GM12878 (cell line): ENCODE measurements at regions not wholly inside any gene's neighbourhood (a gene's known extent, or its start where the extent isn't known, plus 50 kb on each side); places are given as distances from the start of the nearest gene placed in this dataset.

Experiments
- ATAC-seq: fragments of 200-7000 bp; cut with Tn5 transposase; 3 replicates; pipeline ENCODE4 v1.9.1; 2020; ENCODE audit warnings: mild to moderate bottlenecking, moderate library complexity
- BruUV-seq: library from RNA; stranded (reverse); fragments of 400-500 nt; replicated peaks from 2 replicates; lab custom pipeline; 2021; lab: Mats Ljungman, UMichigan
- CTCF ChIA-PET: fragments of 300-600 bp; sonication (Branson Sonifier 250); formaldehyde crosslinking; extraction: SDS; loops from one replicate; lab custom pipeline; 2021; ENCODE audit warnings: inconsistent platforms; lab: Yijun Ruan, JAX
- POLR2A ChIA-PET: fragments of 350-600 bp; formaldehyde crosslinking; extraction: SDS; loops from one replicate; lab custom pipeline; 2021; ENCODE audit warnings: inconsistent platforms; lab: Charles Lee
- RAD21 ChIA-PET: fragments of 300-600 bp; sonication (Branson Sonifier 250); formaldehyde crosslinking; loops from one replicate; lab custom pipeline; 2023; ENCODE audit warnings: antibody characterized with exemption; ENCODE audit not compliant: unreplicated experiment; lab: Charles Lee
- SMC1A ChIA-PET: fragments of 300-600 bp; sonication (Branson Sonifier 250); formaldehyde crosslinking; loops from one replicate; lab custom pipeline; 2023; ENCODE audit not compliant: unreplicated experiment, uncharacterized antibody; lab: Charles Lee
- DNase-seq: peaks from one replicate; pipeline ENCODE4 v3.0.0-alpha.2; 2011; ENCODE audit warnings: low read depth, low spot score
- FAIRE-seq: peaks from 3 replicates; lab custom pipeline; 2011; peaks lifted over from hg19 to GRCh38; lab: Jason Lieb, UNC
- H2AFZ ChIP-seq: 2 replicates; pipeline ENCODE4 v1.6.0; 2011; ENCODE audit warnings: low read depth, low read length, control low read depth; ENCODE audit not compliant: control insufficient read depth
- H3K27ac ChIP-seq: 2 replicates; pipeline ENCODE4 v1.5.1; 2011; ENCODE audit warnings: control low read depth; ENCODE audit not compliant: control insufficient read depth, insufficient read depth
- H3K27me3 ChIP-seq, 2 experiments: replicated peaks in 1 of 2; 2 replicates each; pipeline versions ENCODE4 v1.6.0 to v1.6.1; 2011; ENCODE audit warnings: low read length in 1 of 2; ENCODE audit not compliant: control insufficient read depth in 2 of 2, insufficient read depth in 2 of 2
- H3K36me3 ChIP-seq, 2 experiments: 2 replicates each; pipeline ENCODE4 v1.5.1; 2011; ENCODE audit warnings: low read length in 1 of 2; ENCODE audit not compliant: control insufficient read depth in 2 of 2, insufficient read depth in 2 of 2
- H3K4me1 ChIP-seq: 2 replicates; pipeline ENCODE4 v1.6.1; 2011; ENCODE audit warnings: mild to moderate bottlenecking, low read length, moderate library complexity, mixed read lengths; ENCODE audit not compliant: control insufficient read depth, insufficient read depth
- H3K4me2 ChIP-seq: 2 replicates; pipeline ENCODE4 v1.6.0; 2011; ENCODE audit warnings: control low read depth; ENCODE audit not compliant: control insufficient read depth, insufficient read depth
- H3K4me3 ChIP-seq: fragments of 200-600 bp; sonication (generic); 2 replicates; pipeline ENCODE4 v1.5.1; 2016
- H3K79me2 ChIP-seq: 2 replicates; pipeline ENCODE4 v1.6.0; 2011; ENCODE audit warnings: low read length; ENCODE audit not compliant: control insufficient read depth, insufficient read depth
- H3K9ac ChIP-seq: 2 replicates; pipeline ENCODE4 v1.8.0; 2011; ENCODE audit warnings: low read length, control low read depth, mixed read lengths; ENCODE audit not compliant: control insufficient read depth, insufficient read depth
- H3K9me3 ChIP-seq: replicated peaks from 3 replicates; pipeline ENCODE4 v1.5.1; 2011; ENCODE audit warnings: mild to moderate bottlenecking, low read length; ENCODE audit not compliant: control insufficient read depth, insufficient read depth
- H4K20me1 ChIP-seq: 2 replicates; pipeline ENCODE4 v1.6.0; 2011; ENCODE audit not compliant: control insufficient read depth, insufficient read depth
- BACH1 ChIP-seq: fragments of 450-650 bp; IDR thresholded peaks from 2 replicates; pipeline ENCODE4 v1.6.1; 2017; ENCODE audit warnings: mild to moderate bottlenecking, borderline replicate concordance
- CTCF ChIP-seq, 3 experiments: IDR thresholded peaks in 2 of 3; conservative IDR thresholded peaks in 1 of 3; 2 replicates each; pipeline ENCODE4 v1.5.1; 2011; ENCODE audit warnings: low read depth in 3 of 3, low read length in 3 of 3, mild to moderate bottlenecking in 3 of 3, control low read depth in 2 of 3, moderate library complexity in 2 of 3, inconsistent platforms in 1 of 3, mixed read lengths in 1 of 3; ENCODE audit not compliant: control insufficient read depth in 2 of 3, insufficient read depth in 1 of 3; ENCODE audit errors: extremely low read depth in 1 of 3
- ELK1 ChIP-seq: IDR thresholded peaks from 2 replicates; pipeline ENCODE4 v1.6.1; 2012; ENCODE audit warnings: low read depth, low read length, improper control_type of control experiment
- FOS ChIP-seq: IDR thresholded peaks from 3 replicates; pipeline ENCODE4 v1.6.1; 2011; ENCODE audit warnings: borderline replicate concordance; ENCODE audit not compliant: insufficient read length; ENCODE audit errors: extremely low read depth
- IKZF1 ChIP-seq: fragments of 450-650 bp; conservative IDR thresholded peaks from 2 replicates; pipeline ENCODE4 v1.6.1; 2017; ENCODE audit warnings: antibody characterized with exemption, mild to moderate bottlenecking
- KDM1A ChIP-seq: fragments of 200-600 bp; sonication (generic); IDR thresholded peaks from 2 replicates; pipeline ENCODE4 v1.6.1; 2016; ENCODE audit warnings: borderline replicate concordance
- LARP7 ChIP-seq: fragments of 450-650 bp; IDR thresholded peaks from 2 replicates; pipeline ENCODE4 v1.6.1; 2017; ENCODE audit warnings: mild to moderate bottlenecking
- PAX5 ChIP-seq: IDR thresholded peaks from 2 replicates; pipeline ENCODE4 v1.6.1; 2011; ENCODE audit warnings: low read depth, low read length, borderline replicate concordance
- PKNOX1 ChIP-seq: fragments of 450-650 bp; IDR thresholded peaks from 2 replicates; pipeline ENCODE4 v1.6.1; 2016; ENCODE audit warnings: mild to moderate bottlenecking
- POLR2AphosphoS5 ChIP-seq: IDR thresholded peaks from 2 replicates; pipeline ENCODE4 v1.6.1; 2011; ENCODE audit warnings: mild to moderate bottlenecking, low read length, inconsistent platforms
- RBBP5 ChIP-seq: fragments of 200-600 bp; sonication (generic); conservative IDR thresholded peaks from 2 replicates; pipeline ENCODE4 v1.6.1; 2016
- SREBF2 ChIP-seq: IDR thresholded peaks from 2 replicates; pipeline ENCODE4 v1.6.1; 2012; ENCODE audit warnings: mild to moderate bottlenecking, low read length
- ZNF207 ChIP-seq: fragments of 450-650 bp; IDR thresholded peaks from 2 replicates; pipeline ENCODE4 v1.6.1; 2014; ENCODE audit warnings: antibody characterized with exemption, mild to moderate bottlenecking, borderline replicate concordance
- ZNF384 ChIP-seq: IDR thresholded peaks from 2 replicates; pipeline ENCODE4 v1.6.1; 2012; ENCODE audit warnings: low read depth, mild to moderate bottlenecking, low read length, improper control_type of control experiment, borderline replicate concordance
- ZNF622 ChIP-seq: fragments of 450-650 bp; IDR thresholded peaks from 2 replicates; pipeline ENCODE4 v1.6.1; 2017; ENCODE audit warnings: mild to moderate bottlenecking, inconsistent platforms
- WGBS: methylation state at CpG from one replicate; pipeline ENCODE4 v1.1.6; 2016; ENCODE audit warnings: low lambda C conversion rate; ENCODE audit not compliant: insufficient replicate concordance, insufficient coverage; ENCODE audit errors: missing lambda C conversion rate; 5-methylcytosine and 5-hydroxymethylcytosine counted together
- in situ Hi-C: fragments of 300-500 bp; cut with MboI; formaldehyde crosslinking; loops from 9 replicates; pipeline ENCODE4 v1.14.3; 2018; ENCODE audit warnings: mixed read lengths
- intact Hi-C: fragments of 100-400 bp; cut with micrococcal nuclease; formaldehyde crosslinking; loops from one replicate; pipeline ENCODE4 v1.14.2; 2022; ENCODE audit not compliant: unreplicated experiment

- RAD21 ChIA-PET = no interaction called here
- SMC1A ChIA-PET = interaction anchor here (0.7 kb wide), 1 partner anchor 490 kb away, joined by 3 read pairs; no protein-coding TSS in a partner anchor
- ATAC-seq = no peak
- Histone ChIP-seq H3K4me2 (no peak overlapping the region), H2AFZ (no peak overlapping the region), H3K27me3 (no peaks in the 10 kb centered on the region), H3K4me1 (no peaks in the 10 kb centered on the region), H4K20me1 (no peaks in the 10 kb centered on the region), H3K36me3 (no peaks in the 10 kb centered on the region), H3K79me2 (no peaks in the 10 kb centered on the region)
- no peak for FAIRE-seq
- no peak for DNase-seq
- intact Hi-C loops = no loop called here
- in situ Hi-C loops = no loop called here
- TF ChIP-seq PKNOX1 (no peak), BACH1 (no peak), KDM1A (no peak), SREBF2 (no peak), ZNF207 (no peak), ZNF384 (no peak), POLR2AphosphoS5 (no peak), IKZF1 (no peak), FOS (no peak), RBBP5 (no peak), CTCF (IDR thresholded peaks at IDR 0.05 in 2 of 3, conservative IDR thresholded peaks at IDR 0.05 in 1 of 3; ENCODE audit: control insufficient read depth in 2 of 3, extremely low read depth in 1 of 3, insufficient read depth in 1 of 3, low read depth in 3 of 3, low read length in 3 of 3) (no peak), LARP7 (no peak), ZNF622 (no peak), PAX5 (no peak), ELK1 (no peak)
- TF ChIP-seq, all 136 proteins: peak for 0
- POLR2A ChIA-PET = no interaction called here
- no peak overlapping the region for H3K9ac ChIP-seq
- no TSS peak for BruUV-seq
- CTCF ChIA-PET = no interaction called here
- 0% methylated on average over 2 of the region's 2 CpGs for WGBS
- H3K4me3 ChIP-seq = no peak overlapping the region
- no peak overlapping the region for H3K27ac ChIP-seq
- no peaks in the 10 kb centered on the region; the same call in 2 of the 3 replicates for H3K9me3 ChIP-seq
Measured at GRCh38 chr5:2249026-2249425, 366.3 kb upstream of the IRX4 start.
